ENCODE measurements at regions not wholly inside any gene's neighbourhood (a gene's known extent, or its start where the extent isn't known, plus 50 kb on each side); places are given as distances from the start of the nearest gene placed in this dataset.

DNA sequence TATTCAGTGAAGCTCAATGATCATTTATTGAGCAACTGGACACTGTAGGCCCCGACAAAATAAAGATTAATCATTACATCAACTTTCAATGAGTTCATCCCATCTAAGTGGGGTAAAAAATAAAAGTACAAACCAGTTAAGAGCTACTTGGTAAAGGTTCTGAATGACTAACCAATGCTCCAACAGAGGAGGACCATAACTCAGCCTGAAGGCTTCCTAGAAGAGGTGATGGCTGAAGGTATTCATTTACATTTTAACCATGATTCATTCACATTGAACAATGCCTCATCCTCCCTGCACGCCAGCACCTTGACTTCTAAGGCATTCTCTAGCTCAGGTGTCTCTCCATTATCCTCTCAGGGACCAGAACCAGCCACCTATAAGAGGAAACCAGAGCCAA, 201.4 kb downstream of the ZNF462 start:
- H3K27ac ChIP-seq: no peak overlapping the region
- H3K4me1 ChIP-seq: no peaks in the 10 kb centered on the region
- no peak for ATAC-seq
- H3K36me3 ChIP-seq: no peaks in the 10 kb centered on the region
- no peaks in the 10 kb centered on the region for H3K9me3 ChIP-seq
- H3K4me3 ChIP-seq: no peak overlapping the region
- TF ChIP-seq, protein P1, sequence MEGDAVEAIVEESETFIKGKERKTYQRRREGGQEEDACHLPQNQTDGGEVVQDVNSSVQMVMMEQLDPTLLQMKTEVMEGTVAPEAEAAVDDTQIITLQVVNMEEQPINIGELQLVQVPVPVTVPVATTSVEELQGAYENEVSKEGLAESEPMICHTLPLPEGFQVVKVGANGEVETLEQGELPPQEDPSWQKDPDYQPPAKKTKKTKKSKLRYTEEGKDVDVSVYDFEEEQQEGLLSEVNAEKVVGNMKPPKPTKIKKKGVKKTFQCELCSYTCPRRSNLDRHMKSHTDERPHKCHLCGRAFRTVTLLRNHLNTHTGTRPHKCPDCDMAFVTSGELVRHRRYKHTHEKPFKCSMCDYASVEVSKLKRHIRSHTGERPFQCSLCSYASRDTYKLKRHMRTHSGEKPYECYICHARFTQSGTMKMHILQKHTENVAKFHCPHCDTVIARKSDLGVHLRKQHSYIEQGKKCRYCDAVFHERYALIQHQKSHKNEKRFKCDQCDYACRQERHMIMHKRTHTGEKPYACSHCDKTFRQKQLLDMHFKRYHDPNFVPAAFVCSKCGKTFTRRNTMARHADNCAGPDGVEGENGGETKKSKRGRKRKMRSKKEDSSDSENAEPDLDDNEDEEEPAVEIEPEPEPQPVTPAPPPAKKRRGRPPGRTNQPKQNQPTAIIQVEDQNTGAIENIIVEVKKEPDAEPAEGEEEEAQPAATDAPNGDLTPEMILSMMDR (IDR thresholded peaks at IDR 0.05): no peak
- no peak for TF ChIP-seq POLR2A (IDR thresholded peaks at IDR 0.05)
- no peak for TF ChIP-seq EP300 (IDR thresholded peaks at IDR 0.05)
- TF ChIP-seq POLR2AphosphoS5 (IDR thresholded peaks at IDR 0.05): no peak
- no peaks in the 10 kb centered on the region for H3K27me3 ChIP-seq
- 95 to 100% methylated on average over 1 to 2 of the region's 2 CpGs for WGBS, 2 donors (ENCODE audit: low coverage in 1 of 2)

DNA sequence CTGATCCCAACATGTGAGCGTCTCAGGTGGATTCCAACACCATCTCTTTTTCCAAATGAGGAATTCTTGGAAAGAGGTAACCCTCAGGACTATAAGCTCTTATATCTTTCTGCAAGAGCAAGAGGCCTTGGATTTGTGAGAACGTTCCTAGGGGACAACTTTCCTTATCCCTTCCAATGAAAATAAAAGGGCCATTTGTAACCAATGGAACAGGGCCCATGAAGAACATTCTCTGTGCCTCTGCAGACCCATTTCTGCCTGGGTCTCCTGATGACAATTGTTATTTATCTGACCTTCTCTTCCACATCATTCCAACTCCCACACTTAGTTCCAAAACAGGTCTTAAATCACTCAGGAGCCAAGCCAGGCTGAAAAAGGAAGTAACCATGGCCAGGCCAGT, 202.6 kb downstream of the ZNF462 start:
- H3K27ac ChIP-seq: no peak overlapping the region
- no peak overlapping the region for H3K4me3 ChIP-seq
- no peak for TF ChIP-seq EP300 (IDR thresholded peaks at IDR 0.05)
- no peak for TF ChIP-seq POLR2AphosphoS5 (IDR thresholded peaks at IDR 0.05)
- TF ChIP-seq, protein P1 (IDR thresholded peaks at IDR 0.05): no peak
- TF ChIP-seq POLR2A (IDR thresholded peaks at IDR 0.05): no peak
- H3K9me3 ChIP-seq: no peaks in the 10 kb centered on the region
- no peaks in the 10 kb centered on the region for H3K36me3 ChIP-seq
- ATAC-seq: no peak
- H3K27me3 ChIP-seq: no peaks in the 10 kb centered on the region
- 54 to 100% methylated on average over 1 to 2 of the region's 2 CpGs for WGBS, 2 donors (ENCODE audit: low coverage in 1 of 2)
- no peaks in the 10 kb centered on the region for H3K4me1 ChIP-seq

DNA sequence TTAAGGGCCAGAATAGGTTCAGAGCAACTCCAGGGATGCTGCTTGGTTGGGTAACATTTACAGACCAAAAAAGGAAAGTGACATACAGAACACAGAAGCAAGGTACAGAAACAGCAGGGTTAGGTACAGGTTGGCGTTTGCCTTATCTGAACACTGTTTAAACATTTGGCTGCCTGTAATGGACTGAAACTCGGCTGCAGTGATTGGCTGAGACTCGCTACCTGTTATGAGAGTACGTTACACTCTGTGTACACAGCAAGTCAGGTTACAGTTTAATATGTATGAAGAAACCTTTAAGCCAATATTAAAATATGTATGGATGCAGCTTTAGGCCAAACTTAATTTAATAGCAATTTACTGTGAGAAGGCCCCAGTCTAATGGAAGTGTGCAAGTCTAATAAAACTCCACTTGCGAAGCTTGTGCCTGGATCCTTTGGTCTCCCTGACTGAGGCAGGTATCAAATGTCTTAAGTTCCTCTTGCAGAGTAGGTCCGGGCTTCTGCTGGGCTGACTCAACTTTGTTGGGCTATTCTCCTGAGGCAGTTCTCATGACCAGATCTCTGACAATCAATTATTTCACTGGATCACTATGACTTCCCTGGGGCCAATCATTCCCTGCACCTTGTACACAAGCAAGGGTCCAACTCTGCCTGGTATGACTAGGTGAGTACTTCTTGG, 204.9 kb downstream of the ZNF462 start:
- Histone ChIP-seq H3K36me3 (no peaks in the 10 kb centered on the region), H3K9me3 (no peaks in the 10 kb centered on the region), H3K27ac (no peak overlapping the region), H3K27me3 (no peaks in the 10 kb centered on the region), H3K4me3 (no peak overlapping the region), H3K4me1 (no peaks in the 10 kb centered on the region)
- 87 to 91% methylated on average over 6 of the region's 6 CpGs for WGBS, 2 donors (ENCODE audit: low coverage in 1 of 2)
- no peak for ATAC-seq
- TF ChIP-seq POLR2A (IDR thresholded peaks at IDR 0.05) (no peak), EP300 (IDR thresholded peaks at IDR 0.05) (no peak), POLR2AphosphoS5 (IDR thresholded peaks at IDR 0.05) (no peak)
- TF ChIP-seq, protein P1 (IDR thresholded peaks at IDR 0.05): no peak

DNA sequence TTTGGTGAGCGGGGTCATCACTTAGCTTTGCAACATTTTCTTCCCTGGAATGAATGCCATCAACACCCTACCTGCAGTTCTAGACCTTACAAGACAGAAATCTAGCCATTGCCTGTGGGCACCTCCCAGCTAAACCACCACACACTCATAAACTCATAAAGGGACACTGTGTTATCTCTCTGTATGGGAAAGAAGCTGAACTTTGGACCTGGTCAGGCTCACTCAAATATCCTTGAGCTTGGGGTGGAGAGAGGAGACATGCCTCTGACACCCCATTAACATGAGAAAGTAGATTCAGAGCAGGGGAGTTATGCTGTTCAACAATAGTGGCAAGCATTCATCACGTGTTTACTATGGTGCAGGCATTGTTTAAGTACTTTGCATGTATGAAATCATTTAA, 205.6 kb downstream of the ZNF462 start:
- 75 to 86% methylated on average over 1 of the region's 2 CpGs for WGBS, 2 donors (ENCODE audit: low coverage in 1 of 2)
- Histone ChIP-seq H3K36me3 (no peaks in the 10 kb centered on the region), H3K9me3 (no peaks in the 10 kb centered on the region), H3K4me1 (no peaks in the 10 kb centered on the region), H3K4me3 (no peak overlapping the region), H3K27ac (no peak overlapping the region), H3K27me3 (no peaks in the 10 kb centered on the region)
- no peak for ATAC-seq
- TF ChIP-seq POLR2AphosphoS5 (IDR thresholded peaks at IDR 0.05) (no peak), POLR2A (IDR thresholded peaks at IDR 0.05) (no peak), EP300 (IDR thresholded peaks at IDR 0.05) (no peak)
- TF ChIP-seq, protein P1 (IDR thresholded peaks at IDR 0.05): no peak

DNA sequence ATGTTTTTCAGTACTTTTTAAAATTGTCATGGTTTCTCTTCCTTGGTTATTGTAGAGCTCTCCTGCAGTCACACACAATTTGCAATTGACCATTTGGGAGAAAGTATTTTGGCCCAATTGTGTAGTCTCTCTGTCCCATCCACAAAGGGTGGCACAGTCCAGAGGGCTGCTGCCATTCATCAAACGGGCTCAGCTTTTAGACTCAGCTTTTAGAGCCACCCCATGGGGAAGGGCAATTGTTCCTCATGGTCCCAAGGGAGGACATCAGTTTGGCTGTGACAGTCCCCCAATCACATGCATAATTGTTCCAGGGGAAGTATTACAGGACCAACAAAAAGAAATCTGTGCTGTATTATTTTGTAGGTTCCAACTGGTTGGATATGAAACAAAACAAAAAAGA, 207.6 kb downstream of the ZNF462 start:
- no peak for ATAC-seq
- no peaks in the 10 kb centered on the region for H3K36me3 ChIP-seq
- no peaks in the 10 kb centered on the region for H3K27me3 ChIP-seq
- H3K9me3 ChIP-seq: no peaks in the 10 kb centered on the region
- H3K4me3 ChIP-seq: no peak overlapping the region
- H3K27ac ChIP-seq: no peak overlapping the region
- TF ChIP-seq POLR2AphosphoS5 (IDR thresholded peaks at IDR 0.05) (no peak), POLR2A (IDR thresholded peaks at IDR 0.05) (no peak), EP300 (IDR thresholded peaks at IDR 0.05) (no peak)
- TF ChIP-seq, protein P1 (IDR thresholded peaks at IDR 0.05): no peak
- H3K4me1 ChIP-seq: no peaks in the 10 kb centered on the region
- 50 to 75% methylated on average over 1 of the region's 1 CpG for WGBS, 2 donors (ENCODE audit: low coverage in 1 of 2)
